Trophoblast cell (in vitro differentiated cells and primary cell): ENCODE measurements at regions not wholly inside any gene's neighbourhood (a gene's known extent, or its start where the extent isn't known, plus 50 kb on each side); places are given as distances from the start of the nearest gene placed in this dataset.
"Not testable (repeated sequence)": the region's sequence is repeated elsewhere in the genome, so short reads cannot be mapped to it uniquely, and the experiment has no call there.

ENCODE experiments used
- DNase-seq, 2 donors: peaks; one replicate each; pipeline ENCODE4 v3.0.0-alpha.2; 2016
- H2AFZ ChIP-seq: 2 replicates; pipeline ENCODE4 v1.6.1; 2013; ENCODE audit warnings: low read length, moderate library complexity, mild to moderate bottlenecking; ENCODE audit not compliant: insufficient read depth, poor library complexity
- H2AK5ac ChIP-seq: 2 replicates; pipeline ENCODE4 v1.6.1; 2013; ENCODE audit warnings: mild to moderate bottlenecking, low read length
- H2BK120ac ChIP-seq: 2 replicates; pipeline ENCODE4 v1.6.1; 2013; ENCODE audit warnings: low read length, mild to moderate bottlenecking, moderate library complexity; ENCODE audit not compliant: insufficient read depth, poor library complexity
- H2BK12ac ChIP-seq: 2 replicates; pipeline ENCODE4 v1.6.1; 2013; ENCODE audit warnings: mild to moderate bottlenecking, low read length, moderate library complexity
- H2BK5ac ChIP-seq: 2 replicates; pipeline ENCODE4 v1.6.1; 2013; ENCODE audit warnings: low read length, low read depth, moderate library complexity, mild to moderate bottlenecking; ENCODE audit not compliant: poor library complexity
- H3K14ac ChIP-seq: 2 replicates; pipeline ENCODE4 v1.6.1; 2013; ENCODE audit warnings: mild to moderate bottlenecking, low read length
- H3K18ac ChIP-seq: 2 replicates; pipeline ENCODE4 v1.6.1; 2013; ENCODE audit warnings: mild to moderate bottlenecking, low read length
- H3K23ac ChIP-seq: 2 replicates; pipeline ENCODE4 v1.6.1; 2013; ENCODE audit warnings: low read length
- H3K27ac ChIP-seq: 2 replicates; pipeline ENCODE4 v1.5.1; 2013; ENCODE audit warnings: low read depth, mild to moderate bottlenecking, inconsistent platforms, low read length, moderate library complexity
- H3K27me3 ChIP-seq: 2 replicates; pipeline ENCODE4 v1.6.1; 2013; ENCODE audit warnings: inconsistent platforms, mild to moderate bottlenecking, low read length, moderate library complexity; ENCODE audit not compliant: insufficient read depth
- H3K36me3 ChIP-seq, 2 experiments: 1 replicate in 1 of 2; 2 replicates in 1 of 2; pipeline ENCODE4 v1.6.1; 2013; ENCODE audit warnings: low read length in 2 of 2, mild to moderate bottlenecking in 2 of 2, moderate library complexity in 1 of 2; ENCODE audit not compliant: insufficient read depth in 2 of 2, control insufficient read depth in 1 of 2
- H3K4ac ChIP-seq: 2 replicates; pipeline ENCODE4 v1.6.1; 2013; ENCODE audit warnings: low read depth, mild to moderate bottlenecking, low read length, moderate library complexity
- H3K4me1 ChIP-seq, 2 experiments: 1 replicate in 1 of 2; 2 replicates in 1 of 2; pipeline ENCODE4 v1.6.1; 2013; ENCODE audit warnings: low read length in 2 of 2, mild to moderate bottlenecking in 2 of 2, moderate library complexity in 1 of 2; ENCODE audit not compliant: insufficient read depth in 2 of 2, control insufficient read depth in 1 of 2
- H3K4me2 ChIP-seq: 2 replicates; pipeline ENCODE4 v1.6.1; 2013; ENCODE audit warnings: inconsistent platforms, mild to moderate bottlenecking, low read length, moderate library complexity
- H3K4me3 ChIP-seq: 2 replicates; pipeline ENCODE4 v1.5.1; 2013; ENCODE audit warnings: mild to moderate bottlenecking, low read depth, low read length, inconsistent platforms
- H3K79me1 ChIP-seq: one replicate; pipeline ENCODE4 v1.6.1; 2013; ENCODE audit warnings: low read length
- H3K79me2 ChIP-seq: 2 replicates; pipeline ENCODE4 v1.6.1; 2013; ENCODE audit warnings: low read length, mild to moderate bottlenecking; ENCODE audit not compliant: control insufficient read depth, insufficient read depth, poor library complexity
- H3K9ac ChIP-seq: 2 replicates; pipeline ENCODE4 v1.6.1; 2013; ENCODE audit warnings: mild to moderate bottlenecking, low read length
- H3K9me3 ChIP-seq: 2 replicates; pipeline ENCODE4 v1.6.1; 2013; ENCODE audit warnings: low read depth, mild to moderate bottlenecking, control low read depth, inconsistent platforms, low read length; ENCODE audit not compliant: insufficient read depth
- H4K12ac ChIP-seq: 2 replicates; pipeline ENCODE4 v1.6.1; 2013; ENCODE audit warnings: low read depth, mild to moderate bottlenecking, low read length, moderate library complexity
- H4K8ac ChIP-seq: 2 replicates; pipeline ENCODE4 v1.6.1; 2013; ENCODE audit warnings: low read depth, mild to moderate bottlenecking, low read length, moderate library complexity
- H4K91ac ChIP-seq: one replicate; pipeline ENCODE4 v1.6.1; 2013; ENCODE audit warnings: low read depth, mild to moderate bottlenecking, low read length, moderate library complexity
- WGBS: extraction: QIAGEN DNeasy Blood & Tissue Kit; methylation state at CpG from one replicate; pipeline ENCODE4 v1.1.7; 2013; ENCODE audit warnings: missing lambda C conversion rate; ENCODE audit not compliant: insufficient read length, insufficient coverage; ENCODE audit errors: extremely low coverage; 5-methylcytosine and 5-hydroxymethylcytosine counted together

DNA sequence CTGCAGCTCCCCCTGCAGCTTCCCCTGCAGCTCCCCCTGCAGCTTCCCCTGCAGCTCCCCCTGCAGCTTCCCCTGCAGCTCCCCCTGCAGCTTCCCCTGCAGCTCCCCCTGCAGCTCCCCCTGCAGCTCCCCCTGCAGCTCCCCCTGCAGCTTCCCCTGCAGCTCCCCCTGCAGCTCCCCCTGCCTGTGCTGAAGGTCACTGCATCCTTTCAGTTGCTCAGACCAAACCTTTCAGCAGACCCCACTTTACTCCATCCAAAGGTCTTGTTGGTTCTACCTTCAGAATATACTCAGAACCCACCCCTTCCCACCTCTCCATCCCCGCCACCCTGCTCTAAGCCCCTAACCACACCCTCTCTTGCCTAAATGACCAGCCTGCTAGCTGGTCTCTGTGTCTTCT lies 120.0 kb downstream of the TEX29 start:
- not testable (repeated sequence) for H3K4me2 ChIP-seq, H3K4me1 ChIP-seq, H4K91ac ChIP-seq, H3K9ac ChIP-seq, H2AFZ ChIP-seq, H3K79me2 ChIP-seq, H2BK120ac ChIP-seq, H2BK5ac ChIP-seq, H4K12ac ChIP-seq, H3K18ac ChIP-seq, H2AK5ac ChIP-seq, H3K36me3 ChIP-seq, H2BK12ac ChIP-seq, H4K8ac ChIP-seq, H3K4ac ChIP-seq, H3K27ac ChIP-seq, H3K4me3 ChIP-seq, H3K79me1 ChIP-seq, H3K9me3 ChIP-seq, DNase-seq, H3K23ac ChIP-seq, H3K14ac ChIP-seq, H3K27me3 ChIP-seq
- WGBS = no CpG with 5 or more reads among the region's 1 CpG

DNA sequence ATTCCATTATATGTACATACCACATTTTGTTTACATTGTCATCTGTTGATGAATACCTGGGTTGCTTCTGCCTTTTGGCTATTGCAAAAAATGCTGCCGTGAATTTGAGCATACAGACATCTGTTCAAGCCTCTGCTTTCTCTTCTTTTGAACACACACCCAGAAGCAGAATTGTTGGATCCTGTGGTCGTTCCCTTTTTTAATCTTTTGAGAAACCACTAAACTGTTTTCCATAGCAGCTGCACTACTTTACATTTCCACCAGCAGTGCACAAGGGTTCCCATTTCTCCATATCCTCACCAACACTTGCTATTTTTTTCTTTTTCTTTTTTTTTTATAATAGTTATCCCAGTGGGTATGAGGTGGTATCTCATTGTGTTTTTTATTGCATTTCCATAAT lies 123.5 kb downstream of the TEX29 start:
- Histone ChIP-seq H2BK120ac (no peak overlapping the region), H2BK5ac (no peak overlapping the region), H3K36me3 (no peaks in the 10 kb centered on the region), H3K9ac (no peak overlapping the region), H2BK12ac (no peak overlapping the region), H3K4me1 (no peaks in the 10 kb centered on the region), H3K79me2 (no peaks in the 10 kb centered on the region), H3K18ac (no peak overlapping the region), H3K27me3 (no peaks in the 10 kb centered on the region), H3K4ac (no peak overlapping the region), H4K12ac (no peak overlapping the region), H4K8ac (no peak overlapping the region), H4K91ac (no peak overlapping the region), H3K27ac (no peak overlapping the region), H2AK5ac (no peak overlapping the region), H3K23ac (no peak overlapping the region), H3K4me3 (no peak overlapping the region), H3K4me2 (no peak overlapping the region), H3K79me1 (no peaks in the 10 kb centered on the region), H3K14ac (no peak overlapping the region), H3K9me3 (peaks cover 10% of the 10 kb centered on the region), H2AFZ (no peak overlapping the region)
- no peak for DNase-seq
- WGBS = no CpG with 5 or more reads among the region's 2 CpGs

DNA sequence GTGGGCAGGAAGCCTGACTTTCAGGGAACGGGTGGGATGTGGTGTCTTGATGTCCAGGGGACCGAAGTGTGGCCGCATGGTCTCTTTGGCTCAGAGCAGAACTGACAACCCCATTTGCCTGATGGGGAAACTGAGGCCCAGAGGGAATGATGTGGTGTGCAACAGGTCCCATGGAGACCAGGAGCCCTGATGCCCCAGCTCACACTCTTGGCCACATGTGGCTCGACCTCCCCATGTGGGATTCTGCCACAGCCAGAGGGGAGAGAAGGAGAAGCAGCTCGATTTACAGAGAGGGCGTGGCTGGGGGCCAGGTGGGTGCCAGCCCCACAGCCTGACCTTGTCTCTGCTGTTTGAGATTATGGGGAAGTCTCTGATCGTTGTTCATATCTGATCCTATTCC lies 128.1 kb downstream of the TEX29 start:
- no peaks in the 10 kb centered on the region for H3K4me1 ChIP-seq
- H2AK5ac ChIP-seq = no peak overlapping the region
- no peak overlapping the region for H4K91ac ChIP-seq
- DNase-seq = no peak
- no peak overlapping the region for H2AFZ ChIP-seq
- no peak overlapping the region for H4K8ac ChIP-seq
- no peak overlapping the region for H2BK5ac ChIP-seq
- H3K18ac ChIP-seq = no peak overlapping the region
- no peaks in the 10 kb centered on the region for H3K36me3 ChIP-seq
- no peaks in the 10 kb centered on the region for H3K27me3 ChIP-seq
- H3K9me3 ChIP-seq = no peaks in the 10 kb centered on the region
- no CpG with 5 or more reads among the region's 7 CpGs for WGBS
- H4K12ac ChIP-seq = no peak overlapping the region
- H3K4me3 ChIP-seq = no peak overlapping the region
- H2BK12ac ChIP-seq = no peak overlapping the region
- H3K79me1 ChIP-seq = no peaks in the 10 kb centered on the region
- H2BK120ac ChIP-seq = no peak overlapping the region
- H3K79me2 ChIP-seq = no peaks in the 10 kb centered on the region
- H3K23ac ChIP-seq = no peak overlapping the region
- H3K9ac ChIP-seq = no peak overlapping the region
- no peak overlapping the region for H3K14ac ChIP-seq
- H3K27ac ChIP-seq = no peak overlapping the region
- H3K4me2 ChIP-seq = no peak overlapping the region
- H3K4ac ChIP-seq = no peak overlapping the region

DNA sequence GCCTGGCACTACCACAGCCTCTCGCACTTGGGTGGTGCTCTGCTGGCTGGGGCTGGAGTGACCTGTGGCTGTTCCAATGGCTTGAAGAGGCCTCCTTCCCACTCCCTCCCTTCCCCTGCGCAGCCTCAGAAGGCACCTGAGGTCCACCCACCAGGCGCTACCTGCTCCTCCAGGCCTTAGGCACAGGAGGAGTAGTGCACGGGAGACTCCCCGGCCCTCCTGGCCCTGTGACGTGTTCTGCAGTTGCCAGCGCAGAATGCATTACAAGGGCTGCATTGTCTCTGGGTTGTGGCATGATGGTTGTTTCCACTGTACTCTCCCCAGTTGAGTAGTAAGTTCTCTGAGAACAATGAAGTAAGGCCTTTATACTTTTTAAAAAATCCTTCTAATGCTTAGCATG lies 128.6 kb downstream of the TEX29 start:
- no CpG with 5 or more reads among the region's 7 CpGs for WGBS
- Histone ChIP-seq H3K18ac (no peak overlapping the region), H3K36me3 (no peaks in the 10 kb centered on the region)

More for the DNA sequence above, 128.6 kb downstream of the TEX29 start:
- Histone ChIP-seq H3K4ac (no peak overlapping the region), H3K14ac (no peak overlapping the region), H2BK120ac (no peak overlapping the region), H4K91ac (no peak overlapping the region), H2AFZ (no peak overlapping the region), H3K9ac (no peak overlapping the region), H3K27ac (no peak overlapping the region), H3K79me1 (no peaks in the 10 kb centered on the region), H3K4me1 (no peaks in the 10 kb centered on the region), H2AK5ac (no peak overlapping the region), H2BK12ac (no peak overlapping the region), H3K79me2 (no peaks in the 10 kb centered on the region), H3K23ac (no peak overlapping the region), H2BK5ac (no peak overlapping the region), H3K4me2 (no peak overlapping the region), H4K12ac (no peak overlapping the region), H3K4me3 (no peak overlapping the region), H3K27me3 (no peaks in the 10 kb centered on the region), H4K8ac (no peak overlapping the region), H3K9me3 (no peaks in the 10 kb centered on the region)
- no peak for DNase-seq
